Activated CD8-positive, alpha-beta T cell treated with anti-CD3 and anti-CD28 coated beads for 36 hours (primary cell): ENCODE measurements at regions not wholly inside any gene's neighbourhood (a gene's known extent, or its start where the extent isn't known, plus 50 kb on each side); places are given as distances from the start of the nearest gene placed in this dataset.

ENCODE experiments used
- ATAC-seq: fragments of 200-7000 bp; cut with Tn5 transposase; one replicate; pipeline ENCODE4 v1.10.0; 2021; ENCODE audit warnings: mild to moderate bottlenecking, moderate library complexity
- CTCF ChIA-PET: fragments of 350-600 bp; sonication (Branson Sonifier 250); formaldehyde crosslinking; loops from one replicate; lab custom pipeline; 2021; ENCODE audit warnings: antibody characterized with exemption; lab: Charles Lee
- POLR2A ChIA-PET: fragments of 350-600 bp; sonication (Branson Sonifier 250); formaldehyde crosslinking; loops from one replicate; lab custom pipeline; 2021; ENCODE audit warnings: antibody characterized with exemption; lab: Charles Lee
- DNase-seq: peaks from one replicate; pipeline ENCODE4 v3.0.0-alpha.2; 2020
- H3K27ac Mint-ChIP-seq: one replicate; pipeline ENCODE4 v1.8.0; 2021; ENCODE audit warnings: mild to moderate bottlenecking, mixed read lengths
- H3K27me3 Mint-ChIP-seq: one replicate; pipeline ENCODE4 v1.8.0; 2021; ENCODE audit warnings: mixed read lengths
- H3K36me3 Mint-ChIP-seq: one replicate; pipeline ENCODE4 v1.8.0; 2021; ENCODE audit warnings: low read depth, mixed read lengths
- H3K4me1 Mint-ChIP-seq: one replicate; pipeline ENCODE4 v1.8.0; 2021; ENCODE audit warnings: low read depth, mixed read lengths
- H3K4me3 Mint-ChIP-seq: one replicate; pipeline ENCODE4 v1.8.0; 2021; ENCODE audit warnings: mild to moderate bottlenecking, moderate library complexity, mixed read lengths
- H3K9me3 Mint-ChIP-seq: one replicate; pipeline ENCODE4 v1.8.0; 2021; ENCODE audit warnings: mixed read lengths
- CTCF ChIP-seq: fragments of 200-600 bp; IDR thresholded peaks from one replicate; pipeline ENCODE4 v1.8.0; 2022; ENCODE audit warnings: antibody characterized with exemption, mild to moderate bottlenecking
- intact Hi-C: fragments of 100-400 bp; cut with micrococcal nuclease; formaldehyde crosslinking; loops from one replicate; pipeline ENCODE4 v1.10.0; 2022

GRCh38 chr3:132196113-132196512 lies 121.1 kb upstream of the ACP3 start:
- Mint-ChIP-seq H3K4me1 (no peaks in the 10 kb centered on the region), H3K36me3 (no peaks in the 10 kb centered on the region), H3K27ac (no peak overlapping the region), H3K27me3 (peaks cover 5% of the 10 kb centered on the region), H3K4me3 (no peak overlapping the region), H3K9me3 (no peaks in the 10 kb centered on the region)
- no peak for TF ChIP-seq CTCF
- DNase-seq (no peak), ATAC-seq (no peak)
- ChIA-PET POLR2A (no interaction called here), CTCF (no interaction called here)
- intact Hi-C loops: no loop called here

- CTCF ChIA-PET: no interaction called here
- POLR2A ChIA-PET: no interaction called here
- Mint-ChIP-seq H3K4me3 (no peak overlapping the region), H3K27me3 (peaks cover 5% of the 10 kb centered on the region), H3K36me3 (no peaks in the 10 kb centered on the region), H3K9me3 (no peaks in the 10 kb centered on the region), H3K4me1 (no peaks in the 10 kb centered on the region), H3K27ac (no peak overlapping the region)
- DNase-seq (no peak), ATAC-seq (no peak)
- intact Hi-C loops: no loop called here
- TF ChIP-seq CTCF: no peak
These were observed 118.7 kb upstream of the ACP3 start for GRCh38 chr3:132198516-132198915.

GRCh38 chr3:132199451-132199850 lies 117.8 kb upstream of the ACP3 start:
- TF ChIP-seq CTCF: no peak
- Mint-ChIP-seq H3K4me1 (no peaks in the 10 kb centered on the region), H3K27me3 (peaks cover 5% of the 10 kb centered on the region), H3K27ac (no peak overlapping the region), H3K36me3 (no peaks in the 10 kb centered on the region), H3K9me3 (no peaks in the 10 kb centered on the region), H3K4me3 (no peak overlapping the region)
- ChIA-PET POLR2A (no interaction called here), CTCF (no interaction called here)
- no peak for ATAC-seq
- no peak for DNase-seq
- intact Hi-C loops: no loop called here

DNA sequence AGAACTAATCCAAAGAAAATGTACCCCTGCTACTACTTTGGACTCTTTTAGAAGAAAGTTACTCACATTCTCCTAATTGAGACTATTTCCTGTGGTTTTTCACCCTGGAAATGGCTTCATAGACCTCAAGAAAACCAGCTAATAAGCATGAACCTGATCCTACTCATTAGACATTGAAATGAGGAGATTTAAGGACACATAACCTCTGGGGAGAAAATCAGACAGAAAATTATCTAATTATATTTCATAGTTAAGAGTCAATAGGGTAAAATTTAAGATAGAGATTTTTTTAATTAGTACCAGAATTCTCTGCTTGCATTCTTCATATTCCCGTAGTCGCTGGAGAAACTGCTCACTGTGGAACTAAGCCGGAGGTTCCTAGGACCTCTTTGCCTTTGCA lies 114.6 kb upstream of the ACP3 start:
- no peak for TF ChIP-seq CTCF
- no peak overlapping the region for H3K4me3 Mint-ChIP-seq
- ATAC-seq (no peak), DNase-seq (no peak)
- intact Hi-C loops: no loop called here
- no peaks in the 10 kb centered on the region for H3K36me3 Mint-ChIP-seq
- H3K27me3 Mint-ChIP-seq: peaks cover 4% of the 10 kb centered on the region
- ChIA-PET POLR2A (no interaction called here), CTCF (no interaction called here)
- H3K27ac Mint-ChIP-seq: no peak overlapping the region
- no peaks in the 10 kb centered on the region for H3K9me3 Mint-ChIP-seq
- no peaks in the 10 kb centered on the region for H3K4me1 Mint-ChIP-seq

GRCh38 chr3:132203889-132204596 lies 113.2 kb upstream of the ACP3 start:
- no peak for DNase-seq
- Mint-ChIP-seq H3K9me3 (no peaks in the 10 kb centered on the region), H3K27me3 (peaks cover 2% of the 10 kb centered on the region), H3K27ac (no peak overlapping the region), H3K4me3 (no peak overlapping the region), H3K4me1 (no peaks in the 10 kb centered on the region), H3K36me3 (no peaks in the 10 kb centered on the region)
- ChIA-PET CTCF (no interaction called here), POLR2A (no interaction called here)
- no peak for TF ChIP-seq CTCF
- intact Hi-C loops: no loop called here
- no peak for ATAC-seq
